IMR-90 (cell line): ENCODE measurements at regions not wholly inside any gene's neighbourhood (a gene's known extent, or its start where the extent isn't known, plus 50 kb on each side); places are given as distances from the start of the nearest gene placed in this dataset.

ENCODE experiments used
- ATAC-seq: fragments of 200-7000 bp; cut with Tn5 transposase; 2 replicates; pipeline ENCODE4 v1.9.1; 2020; ENCODE audit warnings: low read depth, mild to moderate bottlenecking, moderate library complexity
- BruUV-seq: library from RNA; stranded (reverse); fragments of 400-500 nt; replicated peaks from 2 replicates; lab custom pipeline; 2021; lab: Mats Ljungman, UMichigan
- CTCF ChIA-PET: fragments of 300-600 bp; formaldehyde crosslinking; extraction: SDS; loops from one replicate; lab custom pipeline; 2021; ENCODE audit warnings: antibody characterized with exemption; lab: Yijun Ruan, JAX
- POLR2A ChIA-PET: fragments of 300-600 bp; sonication (Branson Sonifier 250); formaldehyde crosslinking; loops from one replicate; lab custom pipeline; 2022; ENCODE audit warnings: antibody characterized with exemption; ENCODE audit not compliant: unreplicated experiment; lab: Charles Lee
- DNase-seq: peaks from one replicate; pipeline ENCODE4 v3.0.0; 2013
- H2AFZ ChIP-seq: replicated peaks from 2 replicates; pipeline ENCODE3; 2013; ENCODE audit warnings: low read length, mild to moderate bottlenecking; ENCODE audit not compliant: poor library complexity
- H2AK5ac ChIP-seq: 2 replicates; pipeline ENCODE4 v1.6.1; 2013; ENCODE audit warnings: low read depth, low read length, inconsistent platforms
- H2AK9ac ChIP-seq: replicated peaks from 2 replicates; pipeline ENCODE3; 2013; ENCODE audit warnings: mild to moderate bottlenecking, low read depth, low read length, moderate library complexity; ENCODE audit not compliant: poor library complexity
- H2BK120ac ChIP-seq: 2 replicates; pipeline ENCODE4 v1.6.1; 2013; ENCODE audit warnings: low read depth, low read length, inconsistent platforms
- H2BK15ac ChIP-seq: 3 replicates; pipeline ENCODE4 v1.6.1; 2013; ENCODE audit warnings: low read depth, low read length, inconsistent platforms
- H2BK20ac ChIP-seq: 2 replicates; pipeline ENCODE4 v1.6.1; 2013; ENCODE audit warnings: low read depth, mild to moderate bottlenecking, inconsistent platforms, low read length, moderate library complexity
- H2BK5ac ChIP-seq: 2 replicates; pipeline ENCODE4 v1.6.1; 2013; ENCODE audit warnings: mild to moderate bottlenecking, low read depth, low read length, inconsistent platforms; ENCODE audit not compliant: poor library complexity, severe bottlenecking
- H3K14ac ChIP-seq: replicated peaks from 2 replicates; pipeline ENCODE4 v1.6.1; 2013; ENCODE audit warnings: low read depth, low read length, inconsistent platforms
- H3K18ac ChIP-seq: 2 replicates; pipeline ENCODE4 v1.6.1; 2013; ENCODE audit warnings: low read depth, low read length, control low read depth
- H3K23ac ChIP-seq: 2 replicates; pipeline ENCODE4 v1.6.1; 2013; ENCODE audit warnings: low read depth, low read length, inconsistent platforms
- H3K27ac ChIP-seq: 2 replicates; pipeline ENCODE4 v1.5.1; 2013; ENCODE audit warnings: mild to moderate bottlenecking, control low read depth, low read length; ENCODE audit not compliant: insufficient read depth
- H3K27me3 ChIP-seq: 2 replicates; pipeline ENCODE4 v1.6.1; 2013; ENCODE audit warnings: low read length; ENCODE audit not compliant: control insufficient read depth, insufficient read depth
- H3K36me3 ChIP-seq: 2 replicates; pipeline ENCODE4 v1.6.1; 2013; ENCODE audit warnings: low read length, mixed read lengths; ENCODE audit not compliant: control insufficient read depth, insufficient read depth
- H3K4ac ChIP-seq: 2 replicates; pipeline ENCODE4 v1.6.1; 2013; ENCODE audit warnings: low read depth, low read length, inconsistent platforms
- H3K4me1 ChIP-seq: 2 replicates; pipeline ENCODE4 v1.6.1; 2013; ENCODE audit warnings: low read length, mixed read lengths; ENCODE audit not compliant: control insufficient read depth, insufficient read depth
- H3K4me2 ChIP-seq: 2 replicates; pipeline ENCODE4 v1.6.1; 2013; ENCODE audit warnings: low read depth, mild to moderate bottlenecking, control low read depth, low read length, moderate library complexity
- H3K4me3 ChIP-seq: 2 replicates; pipeline ENCODE4 v1.5.1; 2013; ENCODE audit warnings: low read depth, mild to moderate bottlenecking, control low read depth, low read length, moderate library complexity; ENCODE audit not compliant: insufficient read depth
- H3K56ac ChIP-seq: 2 replicates; pipeline ENCODE4 v1.6.1; 2013; ENCODE audit warnings: low read length, inconsistent platforms; ENCODE audit not compliant: insufficient read depth; ENCODE audit errors: extremely low read depth
- H3K79me1 ChIP-seq, 2 experiments: 2 replicates each; pipeline ENCODE4 v1.6.1; 2013; ENCODE audit warnings: low read length in 2 of 2, inconsistent platforms in 1 of 2, low read depth in 1 of 2
- H3K9ac ChIP-seq: 2 replicates; pipeline ENCODE4 v1.6.1; 2013; ENCODE audit warnings: low read depth, low read length, control low read depth
- H3K9me1 ChIP-seq: 2 replicates; pipeline ENCODE4 v1.6.1; 2013; ENCODE audit warnings: low read length, inconsistent platforms; ENCODE audit not compliant: insufficient read depth
- H3K9me3 ChIP-seq: 2 replicates; pipeline ENCODE4 v1.6.1; 2013; ENCODE audit warnings: low read length; ENCODE audit not compliant: control insufficient read depth, insufficient read depth
- H4K20me1 ChIP-seq: 2 replicates; pipeline ENCODE4 v1.6.1; 2013; ENCODE audit warnings: low read length, inconsistent platforms; ENCODE audit not compliant: insufficient read depth
- H4K5ac ChIP-seq: 2 replicates; pipeline ENCODE4 v1.6.1; 2013; ENCODE audit warnings: mild to moderate bottlenecking, low read depth, low read length, control low read depth
- H4K8ac ChIP-seq, 2 experiments: 2 replicates each; pipeline ENCODE4 v1.6.1; 2013; ENCODE audit warnings: low read depth in 2 of 2, low read length in 2 of 2, control low read depth in 1 of 2, inconsistent platforms in 1 of 2
- H4K91ac ChIP-seq: 2 replicates; pipeline ENCODE4 v1.6.1; 2013; ENCODE audit warnings: low read depth, low read length, inconsistent platforms; ENCODE audit not compliant: insufficient read depth
- BHLHE40 ChIP-seq: fragments of 150-350 bp; IDR thresholded peaks from 2 replicates; pipeline ENCODE4 v1.6.1; 2016; ENCODE audit warnings: mild to moderate bottlenecking, low read depth, low read length
- CHD1 ChIP-seq: IDR thresholded peaks from 2 replicates; pipeline ENCODE4 v1.6.1; 2012; ENCODE audit warnings: low read depth, low read length, improper control_type of control experiment
- CTCF ChIP-seq: conservative IDR thresholded peaks from 2 replicates; pipeline ENCODE4 v1.5.1; 2012; ENCODE audit warnings: mild to moderate bottlenecking, low read depth, low read length, improper control_type of control experiment
- FOS ChIP-seq: fragments of 150-350 bp; IDR thresholded peaks from 2 replicates; pipeline ENCODE4 v1.6.1; 2016; ENCODE audit warnings: low read depth, low read length
- MAZ ChIP-seq: IDR thresholded peaks from 2 replicates; pipeline ENCODE4 v1.6.1; 2012; ENCODE audit warnings: low read depth, mild to moderate bottlenecking, low read length, improper control_type of control experiment, moderate library complexity, borderline replicate concordance
- NFE2L2 ChIP-seq: fragments of 150-350 bp; IDR thresholded peaks from 2 replicates; pipeline ENCODE4 v1.6.1; 2016; ENCODE audit warnings: low read depth, mild to moderate bottlenecking, low read length
- POLR2A ChIP-seq: IDR thresholded peaks from 2 replicates; pipeline ENCODE4 v1.6.1; 2012; ENCODE audit warnings: mild to moderate bottlenecking, low read depth, low read length
- RAD21 ChIP-seq: IDR thresholded peaks from 2 replicates; pipeline ENCODE4 v1.6.1; 2012; ENCODE audit warnings: low read length, improper control_type of control experiment
- RCOR1 ChIP-seq: IDR thresholded peaks from 2 replicates; pipeline ENCODE4 v1.6.1; 2012; ENCODE audit warnings: mild to moderate bottlenecking, low read length, improper control_type of control experiment; ENCODE audit not compliant: insufficient replicate concordance
- RFX5 ChIP-seq: IDR thresholded peaks from 2 replicates; pipeline ENCODE4 v1.8.0; 2012; ENCODE audit warnings: low read depth, mild to moderate bottlenecking, low read length, moderate library complexity
- USF2 ChIP-seq: fragments of 150-350 bp; IDR thresholded peaks from 2 replicates; pipeline ENCODE4 v1.6.1; 2017; ENCODE audit warnings: mild to moderate bottlenecking, antibody characterized with exemption, low read length, low read depth
- WGBS, 2 experiments: methylation state at CpG; one replicate each; pipeline versions ENCODE4 v1.1.5 to v1.1.7; 2013; ENCODE audit warnings: missing lambda C conversion rate in 2 of 2; ENCODE audit not compliant: insufficient read length in 1 of 2; ENCODE audit errors: extremely low coverage in 2 of 2; 5-methylcytosine and 5-hydroxymethylcytosine counted together
- dilution Hi-C: fragments of 300-500 bp; cut with HindIII; formaldehyde crosslinking; loops from one replicate; pipeline ENCODE4 v1.14.3; 2018; ENCODE audit warnings: low sequenced_read_pairs; ENCODE audit not compliant: unreplicated experiment
- in situ Hi-C: fragments of 300-500 bp; cut with MboI; formaldehyde crosslinking; loops from 3 replicates; pipeline ENCODE4 v1.14.3; 2019; ENCODE audit warnings: low sequenced_read_pairs, inconsistent platforms, mixed read lengths
- intact Hi-C: fragments of 100-400 bp; cut with micrococcal nuclease; formaldehyde crosslinking; loops from 2 replicates; pipeline ENCODE4 v1.10.0; 2022

GRCh38 chr6:170152124-170152926 lies 138.6 kb downstream of the DLL1 start:
- BruUV-seq = no TSS peak
- no peak overlapping the region for H3K4me2 ChIP-seq
- H2AK5ac ChIP-seq = no peak overlapping the region
- no peak overlapping the region for H2BK20ac ChIP-seq
- ChIA-PET POLR2A (no interaction called here), CTCF (interaction anchor here (0.7 kb wide), 1 partner anchor 196 kb away, joined by 3 read pairs; no protein-coding TSS in a partner anchor)
- no peak overlapping the region for H3K56ac ChIP-seq
- ATAC-seq = no peak
- H3K4me1 ChIP-seq = no peaks in the 10 kb centered on the region
- no peak overlapping the region for H2AK9ac ChIP-seq
- no peak overlapping the region for H3K4me3 ChIP-seq
- 64% methylated on average over 12 of the region's 35 CpGs; no CpG with 5 or more reads in 1 of the 2 experiments for WGBS, 2 experiments
- peak overlapping the region; percentile 43 for H2AFZ ChIP-seq
- dilution Hi-C loops = no loop called here
- in situ Hi-C loops = no loop called here
- H3K23ac ChIP-seq = no peak overlapping the region
- H2BK120ac ChIP-seq = no peak overlapping the region
- no peaks in the 10 kb centered on the region for H3K27me3 ChIP-seq
- no peak overlapping the region for H4K8ac ChIP-seq
- no peak overlapping the region for H3K14ac ChIP-seq
- intact Hi-C loops = no loop called here
- DNase-seq = no peak
- H3K36me3 ChIP-seq = no peaks in the 10 kb centered on the region
- H2BK15ac ChIP-seq = no peak overlapping the region
- H2BK5ac ChIP-seq = no peak overlapping the region
- H3K79me1 ChIP-seq = no peaks in the 10 kb centered on the region
- no peaks in the 10 kb centered on the region for H4K20me1 ChIP-seq
- no peaks in the 10 kb centered on the region for H3K9me1 ChIP-seq
- H3K4ac ChIP-seq = no peak overlapping the region
- no peak overlapping the region for H3K27ac ChIP-seq
- TF ChIP-seq RAD21 (no peak), RCOR1 (no peak), CTCF (no peak), RFX5 (no peak), BHLHE40 (no peak), FOS (no peak), POLR2A (no peak), CHD1 (no peak), NFE2L2 (no peak), USF2 (no peak), MAZ (no peak)
- no peak overlapping the region for H3K18ac ChIP-seq
- no peak overlapping the region for H4K5ac ChIP-seq
- no peak overlapping the region for H3K9ac ChIP-seq
- no peak overlapping the region for H4K91ac ChIP-seq
- peaks cover 32% of the 10 kb centered on the region for H3K9me3 ChIP-seq
